ENCODE measurements at regions not wholly inside any gene's neighbourhood (a gene's known extent, or its start where the extent isn't known, plus 50 kb on each side); places are given as distances from the start of the nearest gene placed in this dataset.
"Not testable (repeated sequence)": the region's sequence is repeated elsewhere in the genome, so short reads cannot be mapped to it uniquely, and the experiment has no call there.

DNA sequence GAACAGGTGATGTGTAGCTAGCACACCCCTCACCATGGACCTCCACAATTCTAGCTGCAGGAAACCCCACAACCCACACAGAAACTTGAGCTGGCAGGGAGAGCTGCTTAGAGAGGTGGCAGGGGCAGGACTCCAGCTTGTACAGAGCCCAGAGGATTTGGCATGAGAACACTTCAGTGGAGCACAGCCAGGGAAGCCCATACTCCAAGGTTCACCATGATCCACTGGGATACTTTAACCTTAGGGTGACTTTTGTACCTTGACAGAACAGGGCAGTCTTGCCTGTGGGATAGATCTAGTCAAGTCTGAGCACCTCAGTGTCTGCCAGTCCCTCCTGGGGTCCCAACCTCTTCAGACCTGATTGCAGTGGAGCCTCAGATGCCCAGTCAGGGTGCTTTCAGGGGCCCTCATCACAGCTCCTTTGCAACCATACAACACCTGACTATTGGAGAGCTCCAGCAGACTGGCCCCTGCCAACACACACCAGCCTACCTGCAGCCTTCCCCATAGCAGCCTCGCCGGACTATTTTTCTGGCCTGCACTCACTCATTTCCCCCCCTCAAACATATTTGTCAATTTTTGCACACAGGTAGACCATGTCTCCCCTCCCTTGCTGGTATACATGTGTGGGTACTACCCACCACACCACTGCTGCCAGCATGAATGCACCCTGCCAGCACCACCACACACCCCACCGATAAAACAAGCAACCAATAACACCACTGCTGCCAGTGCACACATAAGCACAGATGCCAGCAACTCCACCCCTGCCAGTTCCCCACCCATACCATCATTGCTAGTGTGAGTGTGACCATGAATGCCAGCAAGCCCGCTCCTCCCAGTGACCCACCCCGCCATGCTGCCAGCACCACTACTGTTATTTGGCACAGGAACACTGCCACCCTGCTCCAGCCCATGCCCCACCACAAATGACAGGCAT lies 56.0 kb upstream of the CDX4 start:
- CTCF ChIA-PET, result no interaction called here
- no peak for TF ChIP-seq ZNF433 (tag by site-specific recombination; IDR thresholded peaks at IDR 0.05; ENCODE audit: low read depth)
- no peak for TF ChIP-seq ZNF560 (tag by site-specific recombination; IDR thresholded peaks at IDR 0.05; ENCODE audit: borderline replicate concordance)
- no peak for TF ChIP-seq ZNF585B (tag by site-specific recombination; IDR thresholded peaks at IDR 0.05)
- TF ChIP-seq SP2 (tag by site-specific recombination; IDR thresholded peaks at IDR 0.05), result no peak
- no peak for TF ChIP-seq ZNF843 (tag by site-specific recombination; IDR thresholded peaks at IDR 0.05)
- no peak for TF ChIP-seq ZNF112 (tag by site-specific recombination; IDR thresholded peaks at IDR 0.05)
- no peak for TF ChIP-seq ZNF768 (tag by site-specific recombination; IDR thresholded peaks at IDR 0.05)
- no peak for TF ChIP-seq ZSCAN18 (tag by site-specific recombination; IDR thresholded peaks at IDR 0.05)
- no peaks in the 10 kb centered on the region for H3K4me1 ChIP-seq (ENCODE audit: control insufficient read depth, insufficient read depth, low read length)
- H3K27ac ChIP-seq (ENCODE audit: extremely low read depth, low read depth, low read length), result no peak overlapping the region
- H3K36me3 ChIP-seq (ENCODE audit: control insufficient read depth in 2 of 2, insufficient read depth in 1 of 2, low read length in 2 of 2), result no peaks in the 10 kb centered on the region
- H3K4me3 ChIP-seq (ENCODE audit: low read depth, low read length), result no peak overlapping the region
- POLR2A ChIA-PET, result no interaction called here
- H3K9me3 ChIP-seq (ENCODE audit: control insufficient read depth, insufficient read depth, low read depth, low read length), result no peaks in the 10 kb centered on the region

- ChIA-PET POLR2A (no interaction called here), CTCF (no interaction called here)
- no peak overlapping the region for H3K27ac ChIP-seq (ENCODE audit: extremely low read depth, low read depth, low read length)
- no peaks in the 10 kb centered on the region for H3K9me3 ChIP-seq (ENCODE audit: control insufficient read depth, insufficient read depth, low read depth, low read length)
- H3K36me3 ChIP-seq (ENCODE audit: control insufficient read depth in 2 of 2, insufficient read depth in 1 of 2, low read length in 2 of 2), result no peaks in the 10 kb centered on the region
- H3K4me3 ChIP-seq (ENCODE audit: low read depth, low read length), result no peak overlapping the region
- H3K4me1 ChIP-seq (ENCODE audit: control insufficient read depth, insufficient read depth, low read length), result no peaks in the 10 kb centered on the region
- no peak for TF ChIP-seq ZNF16 (tag by site-specific recombination; IDR thresholded peaks at IDR 0.05; ENCODE audit: low read depth)
- no peak for TF ChIP-seq SCRT1 (tag by site-specific recombination; IDR thresholded peaks at IDR 0.05; ENCODE audit: borderline replicate concordance)
- TF ChIP-seq ZEB2 (tag by site-specific recombination; IDR thresholded peaks at IDR 0.05), result no peak
- no peak for TF ChIP-seq ZNF223 (tag by site-specific recombination; IDR thresholded peaks at IDR 0.05)
- no peak for TF ChIP-seq ZNF585B (tag by site-specific recombination; IDR thresholded peaks at IDR 0.05)
- TF ChIP-seq ZNF580 (tag by site-specific recombination; IDR thresholded peaks at IDR 0.05), result no peak
- no peak for TF ChIP-seq PBX3 (CRISPR knock-in tag; IDR thresholded peaks at IDR 0.05)
- TF ChIP-seq, protein P1, sequence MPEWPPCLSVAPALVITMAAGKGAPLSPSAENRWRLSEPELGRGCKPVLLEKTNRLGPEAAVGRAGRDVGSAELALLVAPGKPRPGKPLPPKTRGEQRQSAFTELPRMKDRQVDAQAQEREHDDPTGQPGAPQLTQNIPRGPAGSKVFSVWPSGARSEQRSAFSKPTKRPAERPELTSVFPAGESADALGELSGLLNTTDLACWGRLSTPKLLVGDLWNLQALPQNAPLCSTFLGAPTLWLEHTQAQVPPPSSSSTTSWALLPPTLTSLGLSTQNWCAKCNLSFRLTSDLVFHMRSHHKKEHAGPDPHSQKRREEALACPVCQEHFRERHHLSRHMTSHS (tag by site-specific recombination; IDR thresholded peaks at IDR 0.05), result no peak
- no peak for TF ChIP-seq ZNF629 (tag by site-specific recombination; IDR thresholded peaks at IDR 0.05)
These were observed 80.2 kb upstream of the CDX4 start for GRCh38 chrX:73366696-73367095.

- H3K27ac ChIP-seq (ENCODE audit: extremely low read depth, low read depth, low read length); H3K9me3 ChIP-seq (ENCODE audit: control insufficient read depth, insufficient read depth, low read depth, low read length); H3K4me3 ChIP-seq (ENCODE audit: low read depth, low read length); POLR2A ChIA-PET; H3K36me3 ChIP-seq (ENCODE audit: control insufficient read depth in 2 of 2, insufficient read depth in 1 of 2, low read length in 2 of 2); H3K4me1 ChIP-seq (ENCODE audit: control insufficient read depth, insufficient read depth, low read length); CTCF ChIA-PET: not testable (repeated sequence)
- TF ChIP-seq ZNF146 (tag by site-specific recombination; IDR thresholded peaks at IDR 0.05), result peak; percentile 94
- TF ChIP-seq ZNF280D (tag by site-specific recombination; IDR thresholded peaks at IDR 0.05), result peak; percentile 90
These were observed 89.6 kb upstream of the CDX4 start for GRCh38 chrX:73357294-73357693.
